22Rv1 (cell line): ENCODE measurements at regions not wholly inside any gene's neighbourhood (a gene's known extent, or its start where the extent isn't known, plus 50 kb on each side); places are given as distances from the start of the nearest gene placed in this dataset.

Source experiments
- H3K27ac ChIP-seq: fragments of 450-650 bp; 2 replicates; pipeline ENCODE4 v1.5.1; 2017
- CTCF ChIP-seq: fragments of 450-650 bp; IDR thresholded peaks from 2 replicates; pipeline ENCODE4 v1.5.1; 2017; ENCODE audit warnings: mild to moderate bottlenecking
- ZFX ChIP-seq: fragments of 450-650 bp; IDR thresholded peaks from 2 replicates; pipeline ENCODE4 v1.6.1; 2017; ENCODE audit warnings: antibody characterized with exemption, borderline replicate concordance

GRCh38 chr4:154014407-154015321 lies 225.8 kb upstream of the SFRP2 start:
- no peak overlapping the region for H3K27ac ChIP-seq
- TF ChIP-seq ZFX (no peak), CTCF (no peak)

GRCh38 chr4:154013576-154013975 lies 224.7 kb upstream of the SFRP2 start:
- H3K27ac ChIP-seq, result no peak overlapping the region
- TF ChIP-seq CTCF (no peak), ZFX (no peak)

GRCh38 chr4:154010371-154010770 lies 221.5 kb upstream of the SFRP2 start:
- TF ChIP-seq ZFX (no peak), CTCF (no peak)
- H3K27ac ChIP-seq, result no peak overlapping the region

GRCh38 chr4:154009788-154010187 lies 220.9 kb upstream of the SFRP2 start:
- no peak for TF ChIP-seq ZFX
- TF ChIP-seq CTCF, result no peak
- H3K27ac ChIP-seq, result no peak overlapping the region

- TF ChIP-seq ZFX, result no peak
- TF ChIP-seq CTCF, result no peak
- H3K27ac ChIP-seq, result no peak overlapping the region
Measured at GRCh38 chr4:154009191-154009590, 220.3 kb upstream of the SFRP2 start.

GRCh38 chr4:154005171-154005520 lies 216.3 kb upstream of the SFRP2 start:
- TF ChIP-seq CTCF (no peak), ZFX (no peak)
- H3K27ac ChIP-seq, result no peak overlapping the region

GRCh38 chr4:154004507-154005170 lies 215.8 kb upstream of the SFRP2 start:
- H3K27ac ChIP-seq, result no peak overlapping the region
- TF ChIP-seq CTCF (no peak), ZFX (no peak)
